Activated CD8-positive, alpha-beta T cell treated with anti-CD3 and anti-CD28 coated beads for 36 hours (primary cell): ENCODE measurements at regions not wholly inside any gene's neighbourhood (a gene's known extent, or its start where the extent isn't known, plus 50 kb on each side); places are given as distances from the start of the nearest gene placed in this dataset.
A peak's percentile ranks its signal among the peaks of the same experiment; 100 is the strongest.

ENCODE experiments used
- ATAC-seq: fragments of 200-7000 bp; cut with Tn5 transposase; one replicate; pipeline ENCODE4 v1.10.0; 2021; ENCODE audit warnings: mild to moderate bottlenecking, moderate library complexity
- CTCF ChIA-PET: fragments of 350-600 bp; sonication (Branson Sonifier 250); formaldehyde crosslinking; loops from one replicate; lab custom pipeline; 2021; ENCODE audit warnings: antibody characterized with exemption; lab: Charles Lee
- POLR2A ChIA-PET: fragments of 350-600 bp; sonication (Branson Sonifier 250); formaldehyde crosslinking; loops from one replicate; lab custom pipeline; 2021; ENCODE audit warnings: antibody characterized with exemption; lab: Charles Lee
- DNase-seq: peaks from one replicate; pipeline ENCODE4 v3.0.0-alpha.2; 2020
- H3K27ac Mint-ChIP-seq: one replicate; pipeline ENCODE4 v1.8.0; 2021; ENCODE audit warnings: mild to moderate bottlenecking, mixed read lengths
- H3K27me3 Mint-ChIP-seq: one replicate; pipeline ENCODE4 v1.8.0; 2021; ENCODE audit warnings: mixed read lengths
- H3K36me3 Mint-ChIP-seq: one replicate; pipeline ENCODE4 v1.8.0; 2021; ENCODE audit warnings: low read depth, mixed read lengths
- H3K4me1 Mint-ChIP-seq: one replicate; pipeline ENCODE4 v1.8.0; 2021; ENCODE audit warnings: low read depth, mixed read lengths
- H3K4me3 Mint-ChIP-seq: one replicate; pipeline ENCODE4 v1.8.0; 2021; ENCODE audit warnings: mild to moderate bottlenecking, moderate library complexity, mixed read lengths
- H3K9me3 Mint-ChIP-seq: one replicate; pipeline ENCODE4 v1.8.0; 2021; ENCODE audit warnings: mixed read lengths
- CTCF ChIP-seq: fragments of 200-600 bp; IDR thresholded peaks from one replicate; pipeline ENCODE4 v1.8.0; 2022; ENCODE audit warnings: antibody characterized with exemption, mild to moderate bottlenecking
- intact Hi-C: fragments of 100-400 bp; cut with micrococcal nuclease; formaldehyde crosslinking; loops from one replicate; pipeline ENCODE4 v1.10.0; 2022

GRCh38 chr20:52438326-52438963 lies 246.9 kb upstream of the ZFP64 start:
- peak; percentile 4 for DNase-seq
- Mint-ChIP-seq H3K4me1 (peaks cover 2% of the 10 kb centered on the region), H3K27ac (no peak overlapping the region), H3K36me3 (no peaks in the 10 kb centered on the region), H3K27me3 (no peaks in the 10 kb centered on the region), H3K9me3 (no peaks in the 10 kb centered on the region), H3K4me3 (no peak overlapping the region)
- no peak for ATAC-seq
- intact Hi-C loops, result no loop called here
- ChIA-PET CTCF (interaction anchor here (1.2 to 1.4 kb wide), 2 partner anchors 12 to 21 kb away, joined by 3 to 4 read pairs; no protein-coding TSS in a partner anchor), POLR2A (no interaction called here)
- no peak for TF ChIP-seq CTCF

GRCh38 chr20:52434453-52434852 lies 242.9 kb upstream of the ZFP64 start:
- H3K9me3 Mint-ChIP-seq, result peaks cover 5% of the 10 kb centered on the region
- intact Hi-C loops, result no loop called here

GRCh38 chr20:52434041-52434425 lies 242.5 kb upstream of the ZFP64 start:
- POLR2A ChIA-PET, result no interaction called here
- H3K27me3 Mint-ChIP-seq, result no peaks in the 10 kb centered on the region
- H3K4me3 Mint-ChIP-seq, result no peak overlapping the region
- CTCF ChIA-PET, result no interaction called here
- peaks cover 2% of the 10 kb centered on the region for H3K4me1 Mint-ChIP-seq
- peaks cover 5% of the 10 kb centered on the region for H3K9me3 Mint-ChIP-seq
- TF ChIP-seq CTCF, result no peak
- intact Hi-C loops, result no loop called here
- DNase-seq (no peak), ATAC-seq (no peak)
- H3K36me3 Mint-ChIP-seq, result no peaks in the 10 kb centered on the region
- H3K27ac Mint-ChIP-seq, result no peak overlapping the region

More at GRCh38 chr20:52434453-52434852, 242.9 kb upstream of the ZFP64 start:
- Mint-ChIP-seq H3K36me3 (no peaks in the 10 kb centered on the region), H3K4me1 (peaks cover 2% of the 10 kb centered on the region), H3K27ac (no peak overlapping the region), H3K4me3 (no peak overlapping the region), H3K27me3 (no peaks in the 10 kb centered on the region)
- TF ChIP-seq CTCF, result no peak
- DNase-seq (no peak), ATAC-seq (no peak)
- POLR2A ChIA-PET, result interaction anchor here (0.6 kb wide), 1 partner anchor 31 kb away, joined by 3 read pairs; no protein-coding TSS in a partner anchor
- CTCF ChIA-PET, result no interaction called here

- DNase-seq (no peak), ATAC-seq (no peak)
- ChIA-PET POLR2A (no interaction called here), CTCF (no interaction called here)
- no peak for TF ChIP-seq CTCF
- Mint-ChIP-seq H3K9me3 (peaks cover 5% of the 10 kb centered on the region), H3K4me1 (peaks cover 2% of the 10 kb centered on the region), H3K27me3 (no peaks in the 10 kb centered on the region), H3K27ac (no peak overlapping the region), H3K4me3 (no peak overlapping the region), H3K36me3 (no peaks in the 10 kb centered on the region)
- intact Hi-C loops, result no loop called here
Measured at GRCh38 chr20:52433326-52434040, 241.9 kb upstream of the ZFP64 start.

GRCh38 chr20:52432740-52433139 lies 241.2 kb upstream of the ZFP64 start:
- peaks cover 5% of the 10 kb centered on the region for H3K9me3 Mint-ChIP-seq
- intact Hi-C loops, result no loop called here
- no peak for TF ChIP-seq CTCF
- no peak overlapping the region for H3K4me3 Mint-ChIP-seq
- H3K36me3 Mint-ChIP-seq, result no peaks in the 10 kb centered on the region
- ChIA-PET POLR2A (no interaction called here), CTCF (no interaction called here)
- H3K27me3 Mint-ChIP-seq, result no peaks in the 10 kb centered on the region
- H3K4me1 Mint-ChIP-seq, result no peaks in the 10 kb centered on the region
- no peak for DNase-seq
- ATAC-seq, result no peak
- H3K27ac Mint-ChIP-seq, result no peak overlapping the region
